ENCODE measurements at regions not wholly inside any gene's neighbourhood (a gene's known extent, or its start where the extent isn't known, plus 50 kb on each side); places are given as distances from the start of the nearest gene placed in this dataset.

GRCh38 chrX:107551546-107551945, 76.8 kb upstream of the PRPS1 start:
- DNase-seq (ENCODE audit: low spot score) (no peak), ATAC-seq (no peak)
- Mint-ChIP-seq H3K27me3 (ENCODE audit: low read depth) (no peaks in the 10 kb centered on the region), H3K27ac (no peak overlapping the region), H3K4me3 (no peak overlapping the region), H3K36me3 (no peaks in the 10 kb centered on the region), H3K9me3 (no peaks in the 10 kb centered on the region), H3K4me1 (peaks cover 3% of the 10 kb centered on the region)
- no peak for TF ChIP-seq NFYB (CRISPR knock-in tag; conservative IDR thresholded peaks at IDR 0.05; ENCODE audit: low read depth)
- TF ChIP-seq, protein P1, sequence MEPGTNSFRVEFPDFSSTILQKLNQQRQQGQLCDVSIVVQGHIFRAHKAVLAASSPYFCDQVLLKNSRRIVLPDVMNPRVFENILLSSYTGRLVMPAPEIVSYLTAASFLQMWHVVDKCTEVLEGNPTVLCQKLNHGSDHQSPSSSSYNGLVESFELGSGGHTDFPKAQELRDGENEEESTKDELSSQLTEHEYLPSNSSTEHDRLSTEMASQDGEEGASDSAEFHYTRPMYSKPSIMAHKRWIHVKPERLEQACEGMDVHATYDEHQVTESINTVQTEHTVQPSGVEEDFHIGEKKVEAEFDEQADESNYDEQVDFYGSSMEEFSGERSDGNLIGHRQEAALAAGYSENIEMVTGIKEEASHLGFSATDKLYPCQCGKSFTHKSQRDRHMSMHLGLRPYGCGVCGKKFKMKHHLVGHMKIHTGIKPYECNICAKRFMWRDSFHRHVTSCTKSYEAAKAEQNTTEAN (CRISPR knock-in tag; IDR thresholded peaks at IDR 0.05): no peak
- no peak for TF ChIP-seq MXD4 (CRISPR knock-in tag; IDR thresholded peaks at IDR 0.05; ENCODE audit: borderline replicate concordance)
- no peak for TF ChIP-seq PRRX2 (CRISPR knock-in tag; IDR thresholded peaks at IDR 0.05)
- no peak for TF ChIP-seq NR3C1 (CRISPR knock-in tag; conservative IDR thresholded peaks at IDR 0.05; ENCODE audit: low read depth)
- TF ChIP-seq EMX1 (CRISPR knock-in tag; IDR thresholded peaks at IDR 0.05): no peak
- TF ChIP-seq, protein P2, sequence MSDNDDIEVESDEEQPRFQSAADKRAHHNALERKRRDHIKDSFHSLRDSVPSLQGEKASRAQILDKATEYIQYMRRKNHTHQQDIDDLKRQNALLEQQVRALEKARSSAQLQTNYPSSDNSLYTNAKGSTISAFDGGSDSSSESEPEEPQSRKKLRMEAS (CRISPR knock-in tag; IDR thresholded peaks at IDR 0.05): no peak
- no peak for TF ChIP-seq ESRRA (CRISPR knock-in tag; IDR thresholded peaks at IDR 0.05; ENCODE audit: borderline replicate concordance)
- TF ChIP-seq, protein P3, sequence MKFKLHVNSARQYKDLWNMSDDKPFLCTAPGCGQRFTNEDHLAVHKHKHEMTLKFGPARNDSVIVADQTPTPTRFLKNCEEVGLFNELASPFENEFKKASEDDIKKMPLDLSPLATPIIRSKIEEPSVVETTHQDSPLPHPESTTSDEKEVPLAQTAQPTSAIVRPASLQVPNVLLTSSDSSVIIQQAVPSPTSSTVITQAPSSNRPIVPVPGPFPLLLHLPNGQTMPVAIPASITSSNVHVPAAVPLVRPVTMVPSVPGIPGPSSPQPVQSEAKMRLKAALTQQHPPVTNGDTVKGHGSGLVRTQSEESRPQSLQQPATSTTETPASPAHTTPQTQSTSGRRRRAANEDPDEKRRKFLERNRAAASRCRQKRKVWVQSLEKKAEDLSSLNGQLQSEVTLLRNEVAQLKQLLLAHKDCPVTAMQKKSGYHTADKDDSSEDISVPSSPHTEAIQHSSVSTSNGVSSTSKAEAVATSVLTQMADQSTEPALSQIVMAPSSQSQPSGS (CRISPR knock-in tag; IDR thresholded peaks at IDR 0.05; ENCODE audit: borderline replicate concordance, low read depth): no peak
- TF ChIP-seq, protein P4, sequence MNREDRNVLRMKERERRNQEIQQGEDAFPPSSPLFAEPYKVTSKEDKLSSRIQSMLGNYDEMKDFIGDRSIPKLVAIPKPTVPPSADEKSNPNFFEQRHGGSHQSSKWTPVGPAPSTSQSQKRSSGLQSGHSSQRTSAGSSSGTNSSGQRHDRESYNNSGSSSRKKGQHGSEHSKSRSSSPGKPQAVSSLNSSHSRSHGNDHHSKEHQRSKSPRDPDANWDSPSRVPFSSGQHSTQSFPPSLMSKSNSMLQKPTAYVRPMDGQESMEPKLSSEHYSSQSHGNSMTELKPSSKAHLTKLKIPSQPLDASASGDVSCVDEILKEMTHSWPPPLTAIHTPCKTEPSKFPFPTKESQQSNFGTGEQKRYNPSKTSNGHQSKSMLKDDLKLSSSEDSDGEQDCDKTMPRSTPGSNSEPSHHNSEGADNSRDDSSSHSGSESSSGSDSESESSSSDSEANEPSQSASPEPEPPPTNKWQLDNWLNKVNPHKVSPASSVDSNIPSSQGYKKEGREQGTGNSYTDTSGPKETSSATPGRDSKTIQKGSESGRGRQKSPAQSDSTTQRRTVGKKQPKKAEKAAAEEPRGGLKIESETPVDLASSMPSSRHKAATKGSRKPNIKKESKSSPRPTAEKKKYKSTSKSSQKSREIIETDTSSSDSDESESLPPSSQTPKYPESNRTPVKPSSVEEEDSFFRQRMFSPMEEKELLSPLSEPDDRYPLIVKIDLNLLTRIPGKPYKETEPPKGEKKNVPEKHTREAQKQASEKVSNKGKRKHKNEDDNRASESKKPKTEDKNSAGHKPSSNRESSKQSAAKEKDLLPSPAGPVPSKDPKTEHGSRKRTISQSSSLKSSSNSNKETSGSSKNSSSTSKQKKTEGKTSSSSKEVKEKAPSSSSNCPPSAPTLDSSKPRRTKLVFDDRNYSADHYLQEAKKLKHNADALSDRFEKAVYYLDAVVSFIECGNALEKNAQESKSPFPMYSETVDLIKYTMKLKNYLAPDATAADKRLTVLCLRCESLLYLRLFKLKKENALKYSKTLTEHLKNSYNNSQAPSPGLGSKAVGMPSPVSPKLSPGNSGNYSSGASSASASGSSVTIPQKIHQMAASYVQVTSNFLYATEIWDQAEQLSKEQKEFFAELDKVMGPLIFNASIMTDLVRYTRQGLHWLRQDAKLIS (CRISPR knock-in tag; IDR thresholded peaks at IDR 0.05; ENCODE audit: borderline replicate concordance): no peak
- ChIA-PET POLR2A (no interaction called here), CTCF (no interaction called here)

- peaks cover 5% of the 10 kb centered on the region for H3K4me1 Mint-ChIP-seq
- H3K9me3 Mint-ChIP-seq: no peaks in the 10 kb centered on the region
- no peaks in the 10 kb centered on the region for H3K36me3 Mint-ChIP-seq
- H3K27ac Mint-ChIP-seq: no peak overlapping the region
- ChIA-PET CTCF (no interaction called here), POLR2A (no interaction called here)
- TF ChIP-seq MXD4 (CRISPR knock-in tag; IDR thresholded peaks at IDR 0.05; ENCODE audit: borderline replicate concordance) (no peak), E2F1 (CRISPR knock-in tag; IDR thresholded peaks at IDR 0.05) (no peak), ZNF416 (CRISPR knock-in tag; IDR thresholded peaks at IDR 0.05) (no peak), AR (CRISPR knock-in tag; IDR thresholded peaks at IDR 0.05) (no peak), PRRX2 (CRISPR knock-in tag; IDR thresholded peaks at IDR 0.05) (no peak), ZNF671 (CRISPR knock-in tag; IDR thresholded peaks at IDR 0.05) (no peak)
- H3K4me3 Mint-ChIP-seq: no peak overlapping the region
- H3K27me3 Mint-ChIP-seq (ENCODE audit: low read depth): no peaks in the 10 kb centered on the region
- ATAC-seq (no peak), DNase-seq (ENCODE audit: low spot score) (no peak)
Measured at GRCh38 chrX:107552930-107553329, 75.4 kb upstream of the PRPS1 start.

Data from WTC11 (cell line).